ENCODE measurements at regions not wholly inside any gene's neighbourhood (a gene's known extent, or its start where the extent isn't known, plus 50 kb on each side); places are given as distances from the start of the nearest gene placed in this dataset.

DNA sequence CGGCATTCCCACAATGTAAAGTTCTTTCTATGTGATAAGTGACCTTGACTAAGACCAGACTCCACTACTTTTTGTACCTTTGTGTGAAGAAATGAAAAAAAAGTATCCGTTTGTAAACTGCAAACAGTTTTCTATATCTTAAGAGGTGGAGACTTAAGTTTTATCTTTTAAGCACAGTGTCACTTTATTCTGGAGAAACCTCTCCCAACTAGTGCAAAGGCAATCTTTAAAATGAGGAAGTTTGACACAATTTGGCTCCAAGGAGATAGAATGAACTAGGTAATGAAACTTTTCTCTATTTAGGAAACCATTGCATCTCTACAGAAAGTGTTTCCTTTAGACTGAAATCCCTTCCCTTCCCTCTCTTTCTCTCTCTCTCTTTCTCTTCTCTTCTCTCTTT lies 122.9 kb downstream of the SAMD9 start:
- TF ChIP-seq, protein P1, sequence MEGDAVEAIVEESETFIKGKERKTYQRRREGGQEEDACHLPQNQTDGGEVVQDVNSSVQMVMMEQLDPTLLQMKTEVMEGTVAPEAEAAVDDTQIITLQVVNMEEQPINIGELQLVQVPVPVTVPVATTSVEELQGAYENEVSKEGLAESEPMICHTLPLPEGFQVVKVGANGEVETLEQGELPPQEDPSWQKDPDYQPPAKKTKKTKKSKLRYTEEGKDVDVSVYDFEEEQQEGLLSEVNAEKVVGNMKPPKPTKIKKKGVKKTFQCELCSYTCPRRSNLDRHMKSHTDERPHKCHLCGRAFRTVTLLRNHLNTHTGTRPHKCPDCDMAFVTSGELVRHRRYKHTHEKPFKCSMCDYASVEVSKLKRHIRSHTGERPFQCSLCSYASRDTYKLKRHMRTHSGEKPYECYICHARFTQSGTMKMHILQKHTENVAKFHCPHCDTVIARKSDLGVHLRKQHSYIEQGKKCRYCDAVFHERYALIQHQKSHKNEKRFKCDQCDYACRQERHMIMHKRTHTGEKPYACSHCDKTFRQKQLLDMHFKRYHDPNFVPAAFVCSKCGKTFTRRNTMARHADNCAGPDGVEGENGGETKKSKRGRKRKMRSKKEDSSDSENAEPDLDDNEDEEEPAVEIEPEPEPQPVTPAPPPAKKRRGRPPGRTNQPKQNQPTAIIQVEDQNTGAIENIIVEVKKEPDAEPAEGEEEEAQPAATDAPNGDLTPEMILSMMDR (IDR thresholded peaks at IDR 0.05; ENCODE audit: borderline replicate concordance, extremely low read depth, low read length, poor library complexity, severe bottlenecking): no peak
- TF ChIP-seq EZH2 (IDR thresholded peaks at IDR 0.05; ENCODE audit: borderline replicate concordance, low read depth, low read length, severe bottlenecking): no peak
